ENCODE measurements at regions not wholly inside any gene's neighbourhood (a gene's known extent, or its start where the extent isn't known, plus 50 kb on each side); places are given as distances from the start of the nearest gene placed in this dataset.

DNA sequence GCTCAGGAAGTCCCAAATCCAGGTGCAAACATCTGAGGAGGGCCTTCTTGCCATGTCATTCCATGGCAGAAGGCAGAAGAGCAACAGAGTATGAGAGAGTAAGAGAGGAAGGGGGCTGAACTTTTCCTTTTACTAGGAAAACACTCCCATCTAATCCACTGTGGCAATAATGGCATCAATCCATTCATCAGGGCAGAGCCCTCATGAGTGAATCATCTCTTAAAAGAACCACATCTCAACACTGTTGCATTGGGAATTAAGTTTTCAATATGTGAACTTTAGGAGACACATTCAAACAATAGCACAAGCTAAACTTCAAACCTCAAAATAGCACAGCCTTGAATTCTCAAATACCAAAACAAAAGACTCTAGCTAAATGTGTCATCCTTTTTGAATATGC, 264.5 kb downstream of the KCTD12 start:
- TF ChIP-seq, protein P1, sequence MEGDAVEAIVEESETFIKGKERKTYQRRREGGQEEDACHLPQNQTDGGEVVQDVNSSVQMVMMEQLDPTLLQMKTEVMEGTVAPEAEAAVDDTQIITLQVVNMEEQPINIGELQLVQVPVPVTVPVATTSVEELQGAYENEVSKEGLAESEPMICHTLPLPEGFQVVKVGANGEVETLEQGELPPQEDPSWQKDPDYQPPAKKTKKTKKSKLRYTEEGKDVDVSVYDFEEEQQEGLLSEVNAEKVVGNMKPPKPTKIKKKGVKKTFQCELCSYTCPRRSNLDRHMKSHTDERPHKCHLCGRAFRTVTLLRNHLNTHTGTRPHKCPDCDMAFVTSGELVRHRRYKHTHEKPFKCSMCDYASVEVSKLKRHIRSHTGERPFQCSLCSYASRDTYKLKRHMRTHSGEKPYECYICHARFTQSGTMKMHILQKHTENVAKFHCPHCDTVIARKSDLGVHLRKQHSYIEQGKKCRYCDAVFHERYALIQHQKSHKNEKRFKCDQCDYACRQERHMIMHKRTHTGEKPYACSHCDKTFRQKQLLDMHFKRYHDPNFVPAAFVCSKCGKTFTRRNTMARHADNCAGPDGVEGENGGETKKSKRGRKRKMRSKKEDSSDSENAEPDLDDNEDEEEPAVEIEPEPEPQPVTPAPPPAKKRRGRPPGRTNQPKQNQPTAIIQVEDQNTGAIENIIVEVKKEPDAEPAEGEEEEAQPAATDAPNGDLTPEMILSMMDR (IDR thresholded peaks at IDR 0.05), result no peak
- no peak for TF ChIP-seq POLR2A (IDR thresholded peaks at IDR 0.05; ENCODE audit: low read depth)
